Kidney (tissue), 13 donors: ENCODE measurements at regions not wholly inside any gene's neighbourhood (a gene's known extent, or its start where the extent isn't known, plus 50 kb on each side); places are given as distances from the start of the nearest gene placed in this dataset.

ENCODE experiments used
- DNase-seq, 5 donors: peaks; one replicate each; pipeline ENCODE4 v3.0.0-alpha.2; 2013 to 2020
- FAIRE-seq: peaks from 2 replicates; lab custom pipeline; 2012; peaks lifted over from hg19 to GRCh38; lab: Jason Lieb, UNC
- H3K27ac ChIP-seq, 2 donors: one replicate each; pipeline ENCODE4 v1.7.0; 2013; ENCODE audit warnings: low read depth in 2 of 2, low read length in 2 of 2, inconsistent platforms in 1 of 2
- H3K27me3 ChIP-seq: one replicate; pipeline ENCODE4 v1.7.1; 2013; ENCODE audit warnings: low read length, inconsistent platforms; ENCODE audit not compliant: control insufficient read depth, insufficient read depth
- H3K36me3 ChIP-seq, 3 donors: one replicate each; pipeline versions ENCODE4 v1.7.0 to v1.7.1; 2013; ENCODE audit warnings: low read length in 3 of 3, control low read depth in 1 of 3, inconsistent platforms in 1 of 3; ENCODE audit not compliant: insufficient read depth in 3 of 3, control insufficient read depth in 2 of 3
- H3K4me1 ChIP-seq, 3 donors: one replicate each; pipeline versions ENCODE4 v1.7.0 to v1.7.1; 2013; ENCODE audit warnings: low read length in 3 of 3, inconsistent platforms in 1 of 3, low read depth in 1 of 3; ENCODE audit not compliant: control insufficient read depth in 2 of 3, insufficient read depth in 2 of 3
- H3K4me3 ChIP-seq, 3 donors: one replicate each; pipeline versions ENCODE4 v1.7.0 to v1.8.1; 2013; ENCODE audit warnings: low read length in 3 of 3, control low read depth in 1 of 3, inconsistent platforms in 1 of 3
- H3K9ac ChIP-seq, 3 donors: one replicate each; pipeline versions ENCODE4 v1.7.0 to v1.7.1; 2013; ENCODE audit warnings: low read length in 3 of 3, control low read depth in 1 of 3, inconsistent platforms in 1 of 3
- H3K9me3 ChIP-seq, 3 donors: one replicate each; pipeline versions ENCODE4 v1.7.0 to v1.7.1; 2013; ENCODE audit warnings: low read length in 3 of 3, control low read depth in 1 of 3, inconsistent platforms in 1 of 3; ENCODE audit not compliant: control insufficient read depth in 2 of 3, insufficient read depth in 1 of 3
- CTCF ChIP-seq: IDR thresholded peaks from 3 replicates; pipeline ENCODE4 v1.5.1; 2012; ENCODE audit warnings: mild to moderate bottlenecking, moderate library complexity, borderline replicate concordance; ENCODE audit not compliant: insufficient read depth; ENCODE audit errors: extremely low read depth
- intact Hi-C: fragments of 100-400 bp; cut with DNase I; formaldehyde crosslinking; loops from one replicate; pipeline ENCODE4 v1.11.1; 2022
- donor health status: control.
- donor health status: control.
- donor health status: control.
- donor health status: control.
- donor health status: control.
- donor health status: DM: yes; HTN: yes; CAD: no.
- donor health status: Normal renal cell carcinoma (clear cell type).

- no peak overlapping the region for H3K4me3 ChIP-seq
- FAIRE-seq (no peak), DNase-seq (no peak)
- no peaks in the 10 kb centered on the region for H3K4me1 ChIP-seq
- no peaks in the 10 kb centered on the region for H3K27me3 ChIP-seq
- H3K36me3 ChIP-seq: no peaks in the 10 kb centered on the region
- H3K27ac ChIP-seq: no peak overlapping the region
- TF ChIP-seq CTCF: no peak
- H3K9ac ChIP-seq: no peak overlapping the region
- intact Hi-C loops: no loop called here
- H3K9me3 ChIP-seq: no peaks in the 10 kb centered on the region
Measured at GRCh38 chr14:95608637-95609235, 73.9 kb downstream of the GLRX5 start.

- Histone ChIP-seq H3K36me3 (no peaks in the 10 kb centered on the region), H3K4me1 (no peaks in the 10 kb centered on the region), H3K9me3 (no peaks in the 10 kb centered on the region), H3K27ac (no peak overlapping the region), H3K27me3 (no peaks in the 10 kb centered on the region), H3K4me3 (no peak overlapping the region), H3K9ac (no peak overlapping the region)
- peak in 4 of 5 donors; percentile 45 to 84 (median 70) for DNase-seq
- intact Hi-C loops: no loop called here
- no peak for FAIRE-seq
- TF ChIP-seq CTCF: peak; percentile 62
Measured at GRCh38 chr14:95609398-95609990, 74.6 kb downstream of the GLRX5 start.

GRCh38 chr14:95611293-95611880, 74.8 kb upstream of the TCL1B start:
- H3K27ac ChIP-seq: no peak overlapping the region
- TF ChIP-seq CTCF: no peak
- H3K9ac ChIP-seq: no peak overlapping the region
- intact Hi-C loops: no loop called here
- no peaks in the 10 kb centered on the region for H3K4me1 ChIP-seq
- DNase-seq (peak in 1 of 5 donors; percentile 9), FAIRE-seq (no peak)
- H3K4me3 ChIP-seq: no peak overlapping the region
- no peaks in the 10 kb centered on the region for H3K9me3 ChIP-seq
- no peaks in the 10 kb centered on the region for H3K36me3 ChIP-seq
- H3K27me3 ChIP-seq: no peaks in the 10 kb centered on the region
